GM18505 (cell line): ENCODE measurements at regions not wholly inside any gene's neighbourhood (a gene's known extent, or its start where the extent isn't known, plus 50 kb on each side); places are given as distances from the start of the nearest gene placed in this dataset.

Experiments
- ATAC-seq: cut with Tn5 transposase; IDR thresholded peaks from one replicate; pipeline ENCODE4 v1.9.1; 2021; ENCODE audit not compliant: unreplicated experiment
- POLR2A ChIP-seq: IDR thresholded peaks from 4 replicates; pipeline ENCODE4 v1.6.1; 2011; ENCODE audit warnings: borderline replicate concordance; ENCODE audit not compliant: insufficient read depth, insufficient read length; ENCODE audit errors: extremely low read depth

DNA sequence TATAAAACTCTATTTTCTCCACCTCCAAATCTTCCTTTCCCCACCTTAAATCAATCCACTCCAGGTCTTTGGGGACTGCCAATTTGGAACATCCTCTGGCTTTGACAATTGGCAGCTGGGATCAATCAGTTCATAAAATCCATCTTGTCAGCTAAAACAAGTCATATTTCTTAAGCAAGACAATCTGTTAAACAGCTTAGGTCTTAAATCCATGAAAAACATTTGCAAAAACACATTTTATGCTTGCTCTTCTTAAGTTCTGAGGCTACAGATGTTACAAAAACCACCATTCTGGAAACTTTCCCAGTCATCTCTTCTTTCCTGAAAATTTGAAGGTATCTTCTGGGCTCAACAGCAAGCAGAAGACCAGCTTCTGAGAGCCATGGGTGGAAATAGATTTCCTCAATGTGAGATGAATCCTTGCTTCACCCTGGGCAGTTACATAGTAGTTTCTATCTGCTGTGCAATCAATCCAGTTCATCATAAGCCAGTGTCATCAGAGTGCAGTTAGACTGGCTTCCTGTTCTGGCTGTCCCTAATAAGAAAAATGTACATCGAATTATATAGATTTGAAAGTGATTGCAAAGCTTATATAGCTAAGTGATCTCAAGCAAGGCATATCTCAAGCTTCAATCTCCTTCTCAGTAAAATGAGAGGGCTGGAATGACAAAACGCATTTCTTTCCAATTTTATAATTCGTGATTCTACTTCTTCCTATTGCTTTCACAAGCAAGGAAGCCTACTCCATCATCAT, 402.7 kb upstream of the INTU start:
- no peak for ATAC-seq
- TF ChIP-seq POLR2A: no peak

DNA sequence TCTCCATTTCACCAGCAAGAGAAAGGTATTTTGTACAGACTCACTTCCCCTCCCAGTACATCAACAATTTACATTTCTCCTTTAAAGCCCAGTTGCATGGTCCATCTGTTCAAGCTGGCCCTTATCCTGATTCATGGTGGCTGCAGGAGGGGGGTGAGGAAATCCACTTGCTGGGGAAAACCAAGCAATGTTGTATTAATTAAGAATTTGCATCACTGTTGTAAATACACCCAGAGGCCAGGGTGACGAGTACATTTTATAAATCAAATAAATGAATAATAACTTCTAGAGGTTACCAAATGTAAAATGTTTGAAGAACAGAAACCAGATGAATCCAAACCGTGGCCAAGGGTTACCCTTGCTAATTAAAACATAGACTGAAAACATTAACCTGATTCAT, 395.9 kb upstream of the INTU start:
- no peak for ATAC-seq
- no peak for TF ChIP-seq POLR2A

DNA sequence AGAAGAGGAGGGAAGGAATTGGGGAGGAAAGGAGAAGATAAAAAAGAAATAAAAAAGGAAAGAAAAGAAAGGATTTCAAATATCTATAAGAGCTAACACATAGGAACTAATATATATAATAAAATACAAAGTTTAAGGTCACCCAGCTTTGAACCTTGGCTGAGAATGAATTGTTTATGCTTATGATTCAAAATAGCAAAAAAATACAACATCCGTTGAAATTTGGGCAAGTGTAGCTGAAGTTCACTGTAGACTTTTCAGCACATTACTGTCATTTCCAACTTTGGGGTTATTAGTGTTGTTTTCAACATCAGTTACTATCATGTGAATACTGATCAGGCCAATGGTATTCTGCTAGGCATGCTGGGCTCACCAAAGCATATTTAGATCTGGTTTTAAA, 395.2 kb upstream of the INTU start:
- no peak for ATAC-seq
- TF ChIP-seq POLR2A: no peak

DNA sequence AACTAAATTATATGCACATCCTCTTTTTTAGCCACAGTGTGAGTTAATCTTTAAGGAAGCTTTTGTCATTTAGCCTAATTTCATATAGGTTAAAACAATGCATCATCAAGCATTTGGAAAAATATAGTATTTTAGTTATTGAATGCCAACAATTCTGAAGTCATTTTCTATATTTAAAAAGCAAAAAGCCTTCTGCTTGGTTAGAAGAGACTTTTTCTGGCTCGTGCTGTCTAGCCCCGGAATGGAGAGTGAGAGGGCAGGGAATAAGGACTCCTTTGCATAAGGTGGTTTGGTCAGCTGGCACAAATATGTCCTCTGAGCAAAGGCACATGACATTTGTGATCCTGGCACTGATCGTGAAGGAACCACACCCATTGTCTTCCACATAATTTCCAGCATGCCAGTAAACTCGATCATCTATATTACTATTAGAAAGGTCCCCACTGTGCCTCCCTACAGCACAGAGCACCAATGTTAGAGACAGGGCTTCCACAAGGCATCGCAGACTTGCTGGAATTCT, 393.7 kb upstream of the INTU start:
- TF ChIP-seq POLR2A: no peak
- ATAC-seq: no peak

DNA sequence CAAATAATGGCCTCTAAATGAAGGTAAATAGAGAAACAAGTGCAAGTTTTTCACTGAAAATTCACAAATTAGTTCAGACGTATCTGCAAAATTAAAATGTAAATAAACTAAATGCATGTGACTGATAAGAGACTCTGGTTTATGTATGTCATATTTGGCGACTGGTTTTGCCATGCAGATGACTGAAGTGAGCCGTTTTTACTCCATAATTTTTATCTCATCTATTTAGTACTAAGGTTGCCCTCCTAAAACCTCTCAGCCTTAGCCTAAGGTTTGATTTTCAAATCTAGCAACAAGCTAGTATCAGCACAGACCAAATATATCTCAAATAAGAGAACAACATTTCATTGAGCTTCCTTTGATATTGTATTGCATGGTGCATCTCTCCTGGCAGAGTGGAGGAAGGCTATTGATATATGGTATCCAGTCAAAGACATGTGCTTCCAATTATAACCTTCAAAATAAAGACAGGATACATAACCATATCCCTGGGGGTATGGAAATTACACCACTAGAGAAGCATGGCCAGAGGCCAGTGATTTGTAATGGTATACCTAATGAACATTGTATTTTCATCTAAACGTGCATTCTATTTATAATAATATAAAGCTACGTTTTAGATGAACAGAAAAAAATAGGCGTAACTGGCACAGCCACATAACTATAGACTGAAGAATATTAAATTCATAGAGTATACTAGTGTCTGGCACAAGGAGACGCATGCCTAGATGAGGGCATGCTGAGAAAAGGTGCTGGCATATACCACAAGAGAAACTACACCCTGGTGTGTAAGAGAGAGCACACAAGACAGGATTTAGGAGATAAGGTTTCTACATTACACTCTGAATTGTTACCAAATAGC, 392.6 kb upstream of the INTU start:
- no peak for ATAC-seq
- no peak for TF ChIP-seq POLR2A

DNA sequence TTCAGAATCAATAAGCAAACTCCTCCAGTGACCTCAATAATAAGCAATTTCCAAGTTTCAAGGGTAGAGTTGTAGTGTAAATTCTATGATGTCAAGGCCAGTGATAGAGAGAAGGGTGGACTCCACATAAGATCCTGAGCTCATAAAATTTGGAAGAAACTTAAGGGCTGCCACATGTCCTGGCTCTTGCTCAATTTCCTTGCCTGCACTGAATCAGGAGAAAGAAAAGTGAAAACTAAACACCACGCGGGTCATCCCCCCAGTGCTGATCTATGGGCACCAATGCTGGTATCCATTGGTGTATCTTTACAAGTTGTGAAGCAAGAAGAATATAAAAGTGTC, 392.0 kb upstream of the INTU start:
- no peak for ATAC-seq
- TF ChIP-seq POLR2A: no peak

DNA sequence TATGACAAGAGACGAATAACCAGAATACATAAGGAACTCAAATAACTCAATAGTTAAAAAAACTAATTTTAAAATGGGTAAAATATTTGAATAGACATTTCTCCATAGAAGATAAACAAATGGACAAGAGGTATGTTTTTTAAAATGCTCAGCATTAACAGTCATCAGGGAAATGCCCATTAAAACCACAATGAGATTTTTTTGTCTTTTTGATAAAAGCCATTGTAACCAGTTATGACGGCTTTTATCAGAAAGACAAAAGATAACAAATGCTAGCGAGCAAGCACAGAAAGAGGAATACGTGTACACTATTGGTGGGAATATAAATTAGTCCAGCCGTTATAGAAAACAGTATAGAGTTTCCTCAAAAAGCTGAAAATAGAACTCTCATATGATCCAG, 388.2 kb upstream of the INTU start:
- ATAC-seq: no peak
- TF ChIP-seq POLR2A: no peak

DNA sequence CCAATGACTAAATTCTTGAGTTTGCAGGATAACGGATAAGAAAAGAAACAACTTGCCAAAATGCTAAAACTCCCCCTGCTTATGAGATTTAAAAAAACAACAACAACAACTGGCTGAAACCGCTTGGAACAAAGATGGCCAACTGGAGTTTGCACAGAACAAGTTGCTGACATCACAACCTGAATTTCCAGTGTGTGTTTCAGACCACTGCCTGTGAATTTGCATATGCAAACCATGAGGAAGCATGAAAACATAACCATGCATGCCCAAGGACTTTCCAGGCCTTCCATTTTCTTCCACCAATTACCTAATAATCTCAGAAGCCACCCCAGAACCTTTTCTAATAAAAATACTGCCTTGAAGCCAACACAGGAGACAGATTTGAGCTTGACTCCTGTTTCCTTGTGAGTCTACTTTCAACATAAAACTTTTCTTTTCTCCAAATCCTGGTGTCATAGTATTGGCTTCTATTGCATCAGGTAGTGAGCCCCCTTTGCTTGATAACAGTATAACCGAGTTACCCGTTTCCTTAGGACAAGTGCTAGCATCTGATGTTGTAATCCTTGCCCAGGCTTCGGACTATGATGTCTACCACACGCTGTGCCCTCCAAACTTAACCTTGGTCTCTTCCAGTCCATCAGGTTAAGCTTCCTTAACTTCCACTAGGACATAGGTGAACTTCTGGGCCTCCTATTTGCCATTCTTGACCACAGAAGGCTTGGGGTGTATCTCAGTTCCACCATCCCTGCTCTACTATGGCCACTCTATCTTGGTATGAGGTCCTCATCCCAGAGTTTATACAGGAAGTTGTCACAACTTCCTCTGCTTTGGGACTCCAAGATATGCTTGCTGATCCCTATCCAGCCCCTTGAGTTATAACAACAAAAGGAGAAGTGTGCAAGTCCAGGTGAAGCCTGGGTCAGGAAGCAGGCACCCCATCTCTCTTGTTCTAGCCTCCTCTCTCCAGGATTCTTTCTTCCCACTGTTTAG, 385.5 kb upstream of the INTU start:
- TF ChIP-seq POLR2A: no peak
- ATAC-seq: no peak

DNA sequence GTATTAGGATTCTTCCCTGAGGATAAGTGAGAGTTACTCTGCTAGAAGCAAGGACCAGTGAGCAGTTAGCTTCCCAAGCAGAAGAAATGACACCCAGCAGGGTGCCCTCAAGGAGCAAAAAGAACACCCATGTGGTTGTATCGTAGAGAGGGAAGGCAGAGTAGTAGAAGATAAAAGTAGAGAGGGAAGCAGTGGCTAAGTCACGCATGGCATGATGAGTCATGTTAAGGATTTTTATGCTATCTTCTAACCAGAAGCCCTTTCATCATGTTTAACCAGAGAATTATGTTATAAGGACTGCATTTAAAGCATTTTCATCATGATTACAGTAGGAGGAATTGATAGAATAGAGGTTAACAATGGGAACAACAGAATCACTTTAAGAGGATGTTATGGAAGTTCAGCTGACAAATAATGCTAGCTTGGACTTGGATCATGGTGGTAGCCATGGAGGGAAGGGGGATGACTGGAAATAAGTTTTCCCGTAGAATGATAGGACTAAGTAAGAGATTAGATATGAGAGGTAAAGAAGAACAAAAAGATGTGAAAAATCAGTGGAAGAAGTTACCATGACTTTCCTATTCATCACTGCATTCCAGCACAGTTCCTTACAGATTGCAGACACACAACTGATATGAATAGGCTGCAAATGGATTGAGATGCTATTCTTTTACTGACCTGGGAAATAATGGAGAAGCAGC, 383.5 kb upstream of the INTU start:
- TF ChIP-seq POLR2A: no peak
- no peak for ATAC-seq

DNA sequence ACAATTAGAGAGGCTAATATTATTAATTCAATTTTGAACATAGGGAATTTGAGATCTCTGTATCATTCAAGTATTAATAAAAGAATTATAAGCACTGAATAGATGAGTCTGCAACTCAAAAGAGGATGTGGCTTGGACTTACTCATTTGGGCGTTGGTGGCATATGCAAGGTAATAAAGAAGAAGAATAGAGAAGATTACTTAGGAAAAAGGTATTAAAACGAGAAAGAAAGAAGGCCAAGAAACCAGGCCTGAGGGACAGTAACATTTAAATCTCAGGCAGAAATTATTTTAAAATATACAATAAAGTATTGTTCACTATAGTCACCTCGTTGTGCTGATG, 383.0 kb upstream of the INTU start:
- no peak for TF ChIP-seq POLR2A
- ATAC-seq: no peak

DNA sequence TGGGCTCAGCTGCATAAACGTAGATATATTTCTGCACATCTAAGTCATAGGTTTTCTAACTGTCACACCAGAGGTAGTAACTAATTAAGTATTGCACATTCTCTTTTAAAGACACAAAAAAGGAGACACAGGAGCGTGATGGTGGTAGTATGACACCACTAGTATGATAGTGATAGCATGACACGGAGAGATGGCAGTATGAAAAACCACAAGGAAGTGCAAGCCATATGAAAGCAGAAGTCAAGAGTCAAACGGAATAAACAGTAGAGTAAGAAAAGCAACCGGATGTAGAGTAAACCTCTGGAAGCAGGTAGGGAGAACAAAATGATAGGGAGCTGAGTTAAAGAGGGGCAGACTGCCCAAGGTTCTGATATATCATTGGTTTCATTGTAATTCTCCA, 382.2 kb upstream of the INTU start:
- peak; percentile 47 for ATAC-seq

DNA sequence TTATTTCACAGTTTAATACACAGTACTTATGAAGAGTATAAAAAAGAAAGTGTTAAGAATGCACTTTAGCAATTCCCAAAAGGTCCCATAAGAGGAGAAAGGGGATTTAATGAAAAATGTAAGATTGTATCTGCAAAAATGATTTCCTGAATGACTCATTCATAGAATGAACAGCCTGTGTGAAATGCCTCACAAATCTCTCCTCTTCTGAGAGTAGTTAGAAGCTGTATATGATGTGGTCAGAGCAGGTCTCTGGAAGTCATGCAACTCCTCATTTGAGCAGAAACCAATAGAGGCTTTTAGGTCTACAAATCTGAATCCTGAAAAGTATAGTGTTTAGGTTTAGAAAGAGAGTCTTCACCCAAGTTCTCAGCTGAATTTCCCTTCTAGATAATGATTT, 381.3 kb upstream of the INTU start:
- no peak for TF ChIP-seq POLR2A
- ATAC-seq: peak; percentile 80

More for the DNA sequence above, 382.2 kb upstream of the INTU start:
- no peak for TF ChIP-seq POLR2A
